ENCODE measurements at regions not wholly inside any gene's neighbourhood (a gene's known extent, or its start where the extent isn't known, plus 50 kb on each side); places are given as distances from the start of the nearest gene placed in this dataset.

- TF ChIP-seq CTCF (IDR thresholded peaks at IDR 0.05) = no peak
- no peak for TF ChIP-seq POLR2A (IDR thresholded peaks at IDR 0.05)
- no peak for TF ChIP-seq POLR2AphosphoS5 (IDR thresholded peaks at IDR 0.05)
- no peak for TF ChIP-seq EP300 (IDR thresholded peaks at IDR 0.05)
Measured at GRCh38 chr2:173808718-173809117, 156.5 kb downstream of the SP3 start.

Data from gastroesophageal sphincter (tissue), 3 donors.